ENCODE measurements at regions not wholly inside any gene's neighbourhood (a gene's known extent, or its start where the extent isn't known, plus 50 kb on each side); places are given as distances from the start of the nearest gene placed in this dataset.
"Not testable (repeated sequence)": the region's sequence is repeated elsewhere in the genome, so short reads cannot be mapped to it uniquely, and the experiment has no call there.

DNA sequence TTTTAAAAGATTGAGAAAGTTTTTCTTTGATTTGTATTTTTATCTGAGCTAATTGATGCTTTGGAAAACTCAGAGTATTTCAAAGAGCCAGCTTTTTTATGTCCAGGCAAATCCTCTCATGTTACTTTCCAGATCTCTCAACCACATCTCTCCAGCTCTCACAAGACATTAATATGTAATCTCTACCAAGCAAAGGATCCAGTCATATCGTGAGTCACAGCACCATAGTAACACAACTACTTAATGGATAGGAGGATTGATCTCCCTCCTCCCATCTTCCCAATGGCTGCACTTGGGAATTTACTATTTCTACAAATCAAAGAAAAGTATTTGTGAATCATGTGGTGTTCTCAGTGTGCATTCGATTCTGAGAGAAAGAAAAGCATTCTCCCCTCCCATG lies 63.3 kb downstream of the POU4F1 start:
- H4K20me1 ChIP-seq (ENCODE audit: insufficient read depth, low read length): no peaks in the 10 kb centered on the region
- no peak overlapping the region for H3K9ac ChIP-seq (ENCODE audit: insufficient read depth, low read length, poor library complexity, severe bottlenecking)
- H3K4me1 ChIP-seq (ENCODE audit: control insufficient read depth in 1 of 2, insufficient read depth in 2 of 2, low read length in 2 of 2): no peaks in the 10 kb centered on the region
- intact Hi-C loops (cut with micrococcal nuclease): no loop called here
- H3K4me2 ChIP-seq (replicated peaks; ENCODE audit: extremely low read depth, low read length, poor library complexity, severe bottlenecking): no peak overlapping the region
- no peak overlapping the region for H2AFZ ChIP-seq (ENCODE audit: insufficient read depth, low read depth, low read length, poor library complexity, severe bottlenecking)
- no peak overlapping the region for H3K27ac ChIP-seq (ENCODE audit: low read depth in 1 of 2, low read length in 2 of 2)
- no peaks in the 10 kb centered on the region for H3K9me3 ChIP-seq (replicated peaks in 1 of 2; ENCODE audit: control insufficient read depth in 1 of 2, insufficient read depth in 1 of 2, low read length in 2 of 2)
- Mint-ChIP-seq H3K9me3 (peaks cover 0 to 2% (median 0%) of the 10 kb centered on the region in 7 donors), H3K27me3 (ENCODE audit: low read depth in 3 of 3) (peaks cover 0 to 4% (median 2%) of the 10 kb centered on the region in 3 donors), H3K4me1 (no peaks in the 10 kb centered on the region), H3K4me3 (no peak overlapping the region), H3K36me3 (no peaks in the 10 kb centered on the region), H3K27ac (no peak overlapping the region)
- WGBS (ENCODE audit: insufficient coverage): no CpG with 5 or more reads among the region's 2 CpGs
- no peaks in the 10 kb centered on the region for H3K79me2 ChIP-seq (ENCODE audit: insufficient read depth, low read length)
- H3K27me3 ChIP-seq (ENCODE audit: control insufficient read depth in 2 of 2, insufficient read depth in 2 of 2, low read length in 2 of 2): no peaks in the 10 kb centered on the region
- no peaks in the 10 kb centered on the region for H3K36me3 ChIP-seq (replicated peaks in 1 of 2; ENCODE audit: control insufficient read depth in 1 of 2, insufficient read depth in 2 of 2, low read length in 2 of 2)
- TF ChIP-seq, protein P1, sequence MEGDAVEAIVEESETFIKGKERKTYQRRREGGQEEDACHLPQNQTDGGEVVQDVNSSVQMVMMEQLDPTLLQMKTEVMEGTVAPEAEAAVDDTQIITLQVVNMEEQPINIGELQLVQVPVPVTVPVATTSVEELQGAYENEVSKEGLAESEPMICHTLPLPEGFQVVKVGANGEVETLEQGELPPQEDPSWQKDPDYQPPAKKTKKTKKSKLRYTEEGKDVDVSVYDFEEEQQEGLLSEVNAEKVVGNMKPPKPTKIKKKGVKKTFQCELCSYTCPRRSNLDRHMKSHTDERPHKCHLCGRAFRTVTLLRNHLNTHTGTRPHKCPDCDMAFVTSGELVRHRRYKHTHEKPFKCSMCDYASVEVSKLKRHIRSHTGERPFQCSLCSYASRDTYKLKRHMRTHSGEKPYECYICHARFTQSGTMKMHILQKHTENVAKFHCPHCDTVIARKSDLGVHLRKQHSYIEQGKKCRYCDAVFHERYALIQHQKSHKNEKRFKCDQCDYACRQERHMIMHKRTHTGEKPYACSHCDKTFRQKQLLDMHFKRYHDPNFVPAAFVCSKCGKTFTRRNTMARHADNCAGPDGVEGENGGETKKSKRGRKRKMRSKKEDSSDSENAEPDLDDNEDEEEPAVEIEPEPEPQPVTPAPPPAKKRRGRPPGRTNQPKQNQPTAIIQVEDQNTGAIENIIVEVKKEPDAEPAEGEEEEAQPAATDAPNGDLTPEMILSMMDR (IDR thresholded peaks at IDR 0.05): no peak
- no peak for DNase-seq
- H3K4me3 ChIP-seq (replicated peaks in 1 of 3; ENCODE audit: low read depth in 2 of 3, low read length in 3 of 3): no peak overlapping the region

DNA sequence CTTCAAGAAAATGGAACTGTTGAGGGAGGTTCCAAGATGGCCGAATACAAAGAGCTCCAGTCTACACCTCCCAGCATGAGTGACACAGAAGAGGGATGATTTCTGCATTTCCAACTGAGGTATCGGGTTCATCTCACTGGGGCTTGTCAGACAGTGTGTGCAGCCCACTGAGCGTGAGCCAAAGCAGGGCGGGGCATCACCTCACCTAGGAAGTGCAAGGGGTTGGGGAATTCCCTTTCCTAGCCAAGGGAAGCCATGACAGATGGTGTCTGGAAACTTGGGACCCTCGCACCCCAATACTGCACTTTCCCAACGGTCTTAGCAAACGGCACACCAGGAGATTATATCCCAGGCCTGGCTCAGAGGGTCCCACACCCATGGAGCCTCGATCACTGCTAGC lies 77.3 kb downstream of the POU4F1 start:
- Mint-ChIP-seq H3K9me3 (peaks cover 2 to 13% (median 11%) of the 10 kb centered on the region in 7 donors), H3K27ac (peak overlapping the region in 1 of 7 donors; percentile 27)
- H3K36me3 Mint-ChIP-seq; H3K4me3 Mint-ChIP-seq; H3K4me1 ChIP-seq (ENCODE audit: control insufficient read depth in 1 of 2, insufficient read depth in 2 of 2, low read length in 2 of 2); H2AFZ ChIP-seq (ENCODE audit: insufficient read depth, low read depth, low read length, poor library complexity, severe bottlenecking); H3K9ac ChIP-seq (ENCODE audit: insufficient read depth, low read length, poor library complexity, severe bottlenecking); H3K4me3 ChIP-seq (replicated peaks in 1 of 3; ENCODE audit: low read depth in 2 of 3, low read length in 3 of 3); H3K36me3 ChIP-seq (replicated peaks in 1 of 2; ENCODE audit: control insufficient read depth in 1 of 2, insufficient read depth in 2 of 2, low read length in 2 of 2); H3K27ac ChIP-seq (ENCODE audit: low read depth in 1 of 2, low read length in 2 of 2); H3K4me2 ChIP-seq (replicated peaks; ENCODE audit: extremely low read depth, low read length, poor library complexity, severe bottlenecking); H4K20me1 ChIP-seq (ENCODE audit: insufficient read depth, low read length); H3K4me1 Mint-ChIP-seq; H3K79me2 ChIP-seq (ENCODE audit: insufficient read depth, low read length); H3K27me3 Mint-ChIP-seq (ENCODE audit: low read depth in 3 of 3); DNase-seq; intact Hi-C loops (cut with micrococcal nuclease); H3K27me3 ChIP-seq (ENCODE audit: control insufficient read depth in 2 of 2, insufficient read depth in 2 of 2, low read length in 2 of 2): not testable (repeated sequence)
- WGBS (ENCODE audit: insufficient coverage): 90% methylated on average over 7 of the region's 8 CpGs
- H3K9me3 ChIP-seq (replicated peaks in 1 of 2; ENCODE audit: control insufficient read depth in 1 of 2, insufficient read depth in 1 of 2, low read length in 2 of 2): peaks cover 0 to 14% of the 10 kb centered on the region in 2 donors
